Occipital lobe (tissue), 1 donor: ENCODE measurements at regions not wholly inside any gene's neighbourhood (a gene's known extent, or its start where the extent isn't known, plus 50 kb on each side); places are given as distances from the start of the nearest gene placed in this dataset.

Experiments used
- DNase-seq: peaks from one replicate; lab custom pipeline; 2025; lab: John Stamatoyannopoulos, UW

GRCh38 chr2:238560234-238560633, 133.5 kb downstream of the ASB1 start:
- no peak for DNase-seq

GRCh38 chr2:238561230-238561629, 134.5 kb downstream of the ASB1 start:
- DNase-seq, result no peak

GRCh38 chr2:238562446-238562845, 135.7 kb downstream of the ASB1 start:
- no peak for DNase-seq

- no peak for DNase-seq
These were observed 136.8 kb downstream of the ASB1 start for GRCh38 chr2:238563551-238563950.

DNA sequence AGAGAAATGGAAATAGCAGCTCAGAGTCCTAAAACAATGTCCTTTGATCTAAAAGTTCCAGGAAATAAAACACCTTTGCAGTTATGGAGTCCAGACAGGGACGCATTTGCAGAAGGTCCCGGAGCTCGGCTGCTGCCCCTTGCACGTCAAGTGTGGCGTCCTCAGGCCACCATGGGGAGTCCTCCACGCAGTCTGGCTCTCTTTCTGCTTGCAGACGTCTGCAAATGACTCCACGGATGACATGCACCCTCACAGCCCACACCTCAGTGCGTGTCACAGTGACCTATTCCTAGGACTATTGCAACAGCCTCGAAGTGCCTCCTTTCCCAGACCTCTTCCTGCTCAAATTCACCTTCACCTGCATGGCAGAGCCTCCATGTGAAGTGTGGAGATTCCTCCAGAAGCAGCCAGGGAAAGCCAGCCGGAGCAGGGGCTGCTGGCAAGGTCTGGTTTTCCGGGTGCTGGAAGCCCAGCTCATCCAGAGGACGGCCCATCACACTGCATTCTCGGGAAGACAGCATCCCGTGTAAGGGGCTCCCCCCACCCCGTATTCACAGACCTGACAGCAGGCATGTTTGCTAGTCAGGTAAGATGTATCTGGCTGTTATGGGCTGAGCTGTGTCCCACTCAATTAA, 137.7 kb downstream of the ASB1 start:
- no peak for DNase-seq

GRCh38 chr2:238565031-238565430, 138.3 kb downstream of the ASB1 start:
- DNase-seq, result no peak

GRCh38 chr2:238566001-238566645, 139.4 kb downstream of the ASB1 start:
- DNase-seq, result no peak

DNA sequence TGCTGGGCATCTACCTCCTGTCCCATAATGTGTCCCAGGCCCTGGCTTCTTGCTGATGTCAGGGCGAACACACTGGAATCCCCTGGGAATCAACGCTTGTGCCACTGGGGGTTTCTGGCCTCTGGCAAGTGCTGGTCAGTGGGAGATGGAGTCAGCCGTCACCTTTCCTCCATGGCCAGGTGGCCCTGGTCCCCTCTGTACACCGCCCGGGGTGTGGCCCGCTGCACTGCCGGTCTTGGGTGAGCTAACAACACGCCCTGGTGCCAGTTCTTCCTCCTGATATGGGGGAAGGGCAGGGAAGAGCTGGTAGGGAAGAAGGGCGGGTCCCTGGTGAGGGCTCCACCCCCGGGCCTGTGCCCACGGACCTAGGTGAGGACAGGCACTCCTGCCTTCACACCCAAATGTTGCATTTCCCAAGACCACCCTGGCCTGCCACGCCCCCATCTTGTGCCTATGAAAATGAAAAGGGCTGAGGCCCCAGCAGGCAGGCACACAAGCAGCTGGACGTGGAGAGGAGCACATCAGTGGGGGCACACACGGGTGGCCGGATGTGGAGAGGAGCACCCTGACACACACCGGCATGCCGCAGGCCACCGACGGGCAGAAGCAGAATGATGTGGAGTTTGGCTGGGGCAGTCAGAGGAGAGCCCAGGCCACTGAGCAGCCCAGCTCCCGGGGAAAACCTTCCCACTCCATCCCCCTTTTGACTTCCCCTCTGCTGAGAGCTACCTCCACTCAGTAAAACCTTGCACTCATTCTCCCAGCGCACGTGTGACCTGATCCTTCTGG, 140.5 kb downstream of the ASB1 start:
- no peak for DNase-seq

DNA sequence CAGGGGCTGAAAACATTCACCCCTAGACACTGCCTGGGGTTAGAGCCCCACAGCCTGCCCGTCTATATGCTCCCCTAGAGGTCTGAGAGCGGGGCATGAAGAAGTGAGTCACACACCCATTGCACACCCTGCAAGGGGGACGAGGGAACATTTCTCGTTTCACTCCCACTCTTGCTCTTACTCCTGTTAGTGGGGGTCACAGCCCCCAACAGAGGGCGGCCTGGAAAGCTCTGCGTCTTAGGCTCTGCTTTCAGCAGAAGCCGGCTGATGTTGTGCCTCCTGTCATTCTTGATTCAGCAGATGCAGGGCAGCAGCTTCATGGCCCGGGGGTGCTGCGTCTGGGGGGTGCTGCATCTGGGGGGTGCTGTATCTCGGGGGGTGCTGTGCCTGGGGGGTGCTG, 141.3 kb downstream of the ASB1 start:
- DNase-seq, result no peak

GRCh38 chr2:238568455-238569440, 142.0 kb downstream of the ASB1 start:
- no peak for DNase-seq

- DNase-seq, result no peak
These were observed 142.9 kb downstream of the ASB1 start for GRCh38 chr2:238569507-238570195.

- no peak for DNase-seq
These were observed 143.7 kb downstream of the ASB1 start for GRCh38 chr2:238570391-238570790.

DNA sequence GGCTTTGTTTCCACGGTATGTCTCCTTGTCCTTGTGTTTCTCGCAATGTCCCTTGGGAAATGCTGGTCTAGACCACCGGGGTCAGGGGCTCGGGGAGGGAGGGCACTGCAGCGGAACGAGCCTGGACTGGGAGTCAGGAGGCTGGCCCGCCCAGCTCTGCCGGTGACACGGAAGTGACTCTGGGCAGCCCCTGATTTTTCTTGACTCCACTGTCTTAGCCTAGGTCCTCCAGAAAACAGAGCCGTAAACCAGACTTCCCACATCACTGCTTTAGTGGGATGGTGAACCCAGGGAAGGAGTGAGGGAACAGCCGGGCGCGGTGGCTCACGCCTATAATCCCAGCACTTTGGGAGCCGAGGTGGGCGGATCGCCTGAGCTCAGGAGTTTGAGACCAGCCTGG, 144.2 kb downstream of the ASB1 start:
- DNase-seq, result no peak

DNA sequence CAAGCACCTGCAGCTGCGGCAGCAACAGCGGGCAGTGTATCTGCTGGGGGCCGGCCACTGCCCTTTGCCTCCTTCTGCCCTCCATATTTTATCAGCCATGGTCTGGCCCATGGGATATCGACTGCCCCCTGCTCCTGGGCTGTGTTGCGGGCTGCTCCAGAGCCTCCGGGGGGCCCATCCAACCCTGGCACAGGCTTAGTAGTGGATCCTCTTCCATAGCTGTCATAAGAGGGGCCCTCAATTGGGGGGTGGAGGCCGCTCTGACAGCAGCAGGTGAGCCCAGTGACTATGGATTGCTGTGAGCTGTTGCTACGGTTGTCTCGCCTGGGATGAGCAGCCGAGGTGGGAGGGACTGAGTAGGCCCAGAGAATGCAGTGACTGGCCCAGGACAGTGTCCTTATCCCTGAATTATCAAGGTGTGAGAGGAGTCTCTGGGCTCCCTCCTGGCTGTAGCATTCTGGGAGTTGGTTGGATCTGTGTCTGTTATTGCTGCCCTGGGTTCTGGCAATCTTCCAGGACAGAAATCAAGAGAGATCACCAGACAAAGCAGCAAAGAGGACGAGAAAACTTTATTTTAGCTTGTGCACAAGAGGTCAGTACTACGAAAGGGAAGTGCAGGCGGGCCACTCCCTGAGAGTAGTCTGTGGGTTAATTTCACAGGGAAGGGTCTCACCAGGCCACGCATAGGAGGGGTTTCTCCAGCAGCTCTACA, 145.1 kb downstream of the ASB1 start:
- DNase-seq, result no peak

- DNase-seq, result no peak
These were observed 146.5 kb downstream of the ASB1 start for GRCh38 chr2:238573065-238573778.

- DNase-seq, result no peak
These were observed 147.2 kb downstream of the ASB1 start for GRCh38 chr2:238573916-238574315.

- DNase-seq, result no peak
These were observed 148.0 kb downstream of the ASB1 start for GRCh38 chr2:238574490-238575271.

- DNase-seq, result no peak
These were observed 149.9 kb downstream of the ASB1 start for GRCh38 chr2:238576674-238577073.

DNA sequence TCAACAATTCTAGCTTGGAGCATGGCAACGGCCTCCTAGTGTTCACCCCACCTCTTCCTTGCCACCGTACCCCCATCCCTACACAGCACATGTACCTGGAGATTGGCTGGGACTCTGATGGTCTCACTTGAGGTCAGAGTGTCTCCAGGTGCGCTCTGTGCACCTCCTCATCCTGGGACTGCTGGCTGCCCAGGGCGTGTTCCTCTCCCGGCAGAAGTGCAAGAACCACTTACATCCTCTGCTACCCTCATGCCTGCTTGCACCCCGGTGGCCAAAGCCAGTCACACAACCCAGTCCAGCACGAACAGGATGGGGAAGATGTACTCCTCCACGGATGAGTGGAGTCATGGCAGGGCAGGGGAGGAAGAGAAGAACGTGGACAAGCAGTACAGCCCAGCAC, 151.5 kb downstream of the ASB1 start:
- no peak for DNase-seq
